ENCODE measurements at regions not wholly inside any gene's neighbourhood (a gene's known extent, or its start where the extent isn't known, plus 50 kb on each side); places are given as distances from the start of the nearest gene placed in this dataset.
"Not testable (repeated sequence)": the region's sequence is repeated elsewhere in the genome, so short reads cannot be mapped to it uniquely, and the experiment has no call there.

- no peak for TF ChIP-seq CTCF (IDR thresholded peaks at IDR 0.05; ENCODE audit: low read depth, low read length)
- DNase-seq (ENCODE audit: extremely low read depth, low read depth): no peak
Measured at GRCh38 chr16:22699356-22699755, 114.6 kb upstream of the HS3ST2 start.

GRCh38 chr16:22705799-22706198 is 108.2 kb upstream of the HS3ST2 start:
- TF ChIP-seq CTCF (IDR thresholded peaks at IDR 0.05; ENCODE audit: low read depth, low read length): no peak
- no peak for DNase-seq (ENCODE audit: extremely low read depth, low read depth)

- TF ChIP-seq CTCF (IDR thresholded peaks at IDR 0.05; ENCODE audit: low read depth, low read length): no peak
- DNase-seq (ENCODE audit: extremely low read depth, low read depth): no peak
Measured at GRCh38 chr16:22710326-22710725, 103.6 kb upstream of the HS3ST2 start.

- no peak for DNase-seq (ENCODE audit: extremely low read depth, low read depth)
- no peak for TF ChIP-seq CTCF (IDR thresholded peaks at IDR 0.05; ENCODE audit: low read depth, low read length)
Measured at GRCh38 chr16:22711847-22712246, 102.1 kb upstream of the HS3ST2 start.

- DNase-seq (ENCODE audit: extremely low read depth, low read depth): no peak
- TF ChIP-seq CTCF (IDR thresholded peaks at IDR 0.05; ENCODE audit: low read depth, low read length): no peak
Measured at GRCh38 chr16:22712471-22712870, 101.5 kb upstream of the HS3ST2 start.

- DNase-seq (ENCODE audit: extremely low read depth, low read depth): not testable (repeated sequence)
Measured at GRCh38 chr16:22718598-22718997, 95.4 kb upstream of the HS3ST2 start.

- DNase-seq (ENCODE audit: extremely low read depth, low read depth): no peak
- no peak for TF ChIP-seq CTCF (IDR thresholded peaks at IDR 0.05; ENCODE audit: low read depth, low read length)
Measured at GRCh38 chr16:22719945-22720344, 94.0 kb upstream of the HS3ST2 start.

- no peak for TF ChIP-seq CTCF (IDR thresholded peaks at IDR 0.05; ENCODE audit: low read depth, low read length)
- DNase-seq (ENCODE audit: extremely low read depth, low read depth): no peak
Measured at GRCh38 chr16:22721511-22722100, 92.4 kb upstream of the HS3ST2 start.

- not testable (repeated sequence) for DNase-seq (ENCODE audit: extremely low read depth, low read depth)
Measured at GRCh38 chr16:22722551-22723541, 91.1 kb upstream of the HS3ST2 start.

All from AG09319 (cell line).